Natural killer cell (primary cell): ENCODE measurements at regions not wholly inside any gene's neighbourhood (a gene's known extent, or its start where the extent isn't known, plus 50 kb on each side); places are given as distances from the start of the nearest gene placed in this dataset.
A peak's percentile ranks its signal among the peaks of the same experiment; 100 is the strongest.

Source experiments
- ATAC-seq, 3 donors: fragments of 150-1000 bp in 2 of 3; fragments of 200-7000 bp in 1 of 3; cut with Tn5 transposase; 1 replicate in 1 of 3; 2 replicates in 2 of 3; pipeline ENCODE4 v1.10.0; 2021; ENCODE audit warnings: mild to moderate bottlenecking in 2 of 3, moderate library complexity in 2 of 3
- DNase-seq, 2 donors: peaks; one replicate each; pipeline versions ENCODE4 v3.0.0 to v3.0.0-alpha.2; 2013 to 2021; ENCODE audit warnings: mixed read lengths in 1 of 2
- H3K27ac ChIP-seq: one replicate; pipeline ENCODE4 v1.5.1; 2013; ENCODE audit warnings: mild to moderate bottlenecking, low read length
- H3K27me3 ChIP-seq: one replicate; pipeline ENCODE4 v1.6.1; 2013; ENCODE audit warnings: low read length; ENCODE audit not compliant: control insufficient read depth, insufficient read depth
- H3K36me3 ChIP-seq: one replicate; pipeline ENCODE4 v1.6.1; 2013; ENCODE audit warnings: low read length; ENCODE audit not compliant: control insufficient read depth, insufficient read depth
- H3K4me1 ChIP-seq: one replicate; pipeline ENCODE4 v1.6.1; 2013; ENCODE audit warnings: low read length; ENCODE audit not compliant: control insufficient read depth, insufficient read depth
- H3K4me3 ChIP-seq: one replicate; pipeline ENCODE4 v1.5.1; 2013; ENCODE audit warnings: low read length
- H3K9me3 ChIP-seq: one replicate; pipeline ENCODE4 v1.6.1; 2013; ENCODE audit warnings: low read length; ENCODE audit not compliant: control insufficient read depth, insufficient read depth
- H3K27ac Mint-ChIP-seq, 2 donors: one replicate each; pipeline ENCODE4 v1.8.0; 2022; ENCODE audit warnings: mild to moderate bottlenecking in 2 of 2, mixed read lengths in 2 of 2, moderate library complexity in 1 of 2
- H3K27me3 Mint-ChIP-seq, 2 donors: one replicate each; pipeline ENCODE4 v1.8.0; 2022; ENCODE audit warnings: low read depth in 2 of 2, mixed read lengths in 2 of 2
- H3K36me3 Mint-ChIP-seq: one replicate; pipeline ENCODE4 v1.8.0; 2022; ENCODE audit warnings: mixed read lengths
- H3K4me1 Mint-ChIP-seq, 2 donors: one replicate each; pipeline ENCODE4 v1.8.0; 2022; ENCODE audit warnings: mixed read lengths in 2 of 2
- H3K4me3 Mint-ChIP-seq: one replicate; pipeline ENCODE4 v1.8.0; 2022; ENCODE audit warnings: mild to moderate bottlenecking, moderate library complexity, mixed read lengths
- H3K9me3 Mint-ChIP-seq, 2 donors: one replicate each; pipeline ENCODE4 v1.8.0; 2022; ENCODE audit warnings: mixed read lengths in 2 of 2
- CTCF ChIP-seq: fragments of 200-600 bp; IDR thresholded peaks from one replicate; pipeline ENCODE4 v1.8.0; 2022; ENCODE audit warnings: antibody characterized with exemption
- WGBS: methylation state at CpG from one replicate; pipeline ENCODE4 v1.1.7; 2013; ENCODE audit warnings: missing lambda C conversion rate; ENCODE audit not compliant: insufficient coverage; 5-methylcytosine and 5-hydroxymethylcytosine counted together
- intact Hi-C: fragments of 100-400 bp; cut with micrococcal nuclease; formaldehyde crosslinking; loops from one replicate; pipeline ENCODE4 v1.14.2; 2022

DNA sequence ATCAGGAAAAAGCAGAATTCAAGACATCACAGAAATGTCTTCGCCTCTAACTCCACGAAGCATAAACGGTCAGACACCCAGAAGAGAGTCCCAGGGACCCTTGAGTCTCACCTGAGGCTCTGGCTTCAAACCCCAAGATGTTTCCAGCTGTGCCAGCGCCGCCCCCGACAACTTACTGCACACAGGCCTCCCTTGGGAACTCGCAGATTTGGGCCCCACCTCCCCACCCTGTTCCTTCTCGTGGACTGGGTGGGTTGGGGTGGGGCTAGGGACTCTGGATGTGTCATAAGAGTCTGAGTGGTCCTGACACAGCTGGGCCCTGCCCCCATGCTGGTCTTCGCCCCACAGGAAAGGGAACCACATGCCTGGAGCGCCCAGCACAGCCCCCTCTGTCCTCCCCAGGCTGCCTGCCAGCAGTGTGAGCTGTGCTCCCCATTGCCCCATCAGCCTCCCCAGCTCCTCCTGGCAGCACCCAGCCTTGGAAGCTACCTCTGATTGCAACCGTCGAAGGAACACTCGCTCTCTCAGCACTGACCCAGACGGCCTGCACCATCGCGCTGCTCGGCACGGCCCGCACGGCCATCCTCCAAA, 147.5 kb downstream of the CRYBB2 start:
- WGBS = 89% methylated on average over 16 of the region's 20 CpGs

GRCh38 chr22:25367756-25368155, 148.3 kb downstream of the CRYBB2 start:
- Mint-ChIP-seq H3K27me3 (no peaks in the 10 kb centered on the region), H3K27ac (peak overlapping the region; percentile 44 to 50), H3K9me3 (no peaks in the 10 kb centered on the region), H3K4me3 (no peak overlapping the region), H3K36me3 (no peaks in the 10 kb centered on the region), H3K4me1 (peaks cover 24 to 44% of the 10 kb centered on the region in 2 donors)
- TF ChIP-seq CTCF = no peak
- H3K4me1 ChIP-seq = no peaks in the 10 kb centered on the region
- H3K27me3 ChIP-seq = no peaks in the 10 kb centered on the region
- intact Hi-C loops = no loop called here
- no peak for DNase-seq
- no peaks in the 10 kb centered on the region for H3K9me3 ChIP-seq
- H3K36me3 ChIP-seq = no peaks in the 10 kb centered on the region
- no peak overlapping the region for H3K4me3 ChIP-seq
- no peak for ATAC-seq
- 95% methylated on average over 18 of the region's 18 CpGs for WGBS
- H3K27ac ChIP-seq = no peak overlapping the region

More for the DNA sequence above, 147.5 kb downstream of the CRYBB2 start:
- Histone ChIP-seq H3K36me3 (no peaks in the 10 kb centered on the region), H3K4me1 (peaks cover 5% of the 10 kb centered on the region), H3K27ac (no peak overlapping the region), H3K27me3 (no peaks in the 10 kb centered on the region), H3K4me3 (no peak overlapping the region), H3K9me3 (no peaks in the 10 kb centered on the region)
- no peaks in the 10 kb centered on the region for H3K27me3 Mint-ChIP-seq
- peak overlapping the region in 1 of 2 donors; percentile 44 for H3K27ac Mint-ChIP-seq
- TF ChIP-seq CTCF = no peak
- intact Hi-C loops = no loop called here
- H3K9me3 Mint-ChIP-seq = no peaks in the 10 kb centered on the region
- no peak for ATAC-seq
- no peak overlapping the region for H3K4me3 Mint-ChIP-seq
- no peak for DNase-seq
- peaks cover 31 to 52% of the 10 kb centered on the region in 2 donors for H3K4me1 Mint-ChIP-seq
- H3K36me3 Mint-ChIP-seq = no peaks in the 10 kb centered on the region

DNA sequence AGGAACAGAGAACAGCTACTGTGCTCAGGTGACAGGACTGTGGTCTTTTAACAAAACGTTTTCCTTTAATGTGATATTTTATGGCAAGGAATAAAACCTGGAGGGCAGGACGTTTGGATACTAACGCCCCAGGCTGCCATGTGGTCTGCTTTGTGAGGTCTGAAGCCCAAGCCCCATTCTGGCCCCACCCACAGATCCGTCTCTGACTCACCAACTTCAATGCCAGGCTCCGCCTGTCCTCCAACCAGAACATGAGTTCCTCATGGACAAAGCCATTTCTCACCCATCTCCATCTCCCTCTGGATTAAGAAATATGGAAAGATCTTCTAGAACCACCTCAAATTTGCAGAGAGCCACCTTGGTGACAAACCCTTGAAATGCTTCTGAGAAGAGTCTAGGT, 148.8 kb downstream of the CRYBB2 start:
- intact Hi-C loops = no loop called here
- Histone ChIP-seq H3K9me3 (no peaks in the 10 kb centered on the region), H3K36me3 (peaks cover 4% of the 10 kb centered on the region), H3K27me3 (no peaks in the 10 kb centered on the region), H3K4me3 (no peak overlapping the region), H3K27ac (no peak overlapping the region), H3K4me1 (no peaks in the 10 kb centered on the region)
- Mint-ChIP-seq H3K27me3 (no peaks in the 10 kb centered on the region), H3K27ac (peak overlapping the region in 1 of 2 donors; percentile 44), H3K9me3 (no peaks in the 10 kb centered on the region), H3K4me1 (peaks cover 24 to 40% of the 10 kb centered on the region in 2 donors), H3K36me3 (no peaks in the 10 kb centered on the region), H3K4me3 (no peak overlapping the region)
- no peak for DNase-seq
- TF ChIP-seq CTCF = no peak
- WGBS = 75% methylated on average over 5 of the region's 5 CpGs
- ATAC-seq = no peak

DNA sequence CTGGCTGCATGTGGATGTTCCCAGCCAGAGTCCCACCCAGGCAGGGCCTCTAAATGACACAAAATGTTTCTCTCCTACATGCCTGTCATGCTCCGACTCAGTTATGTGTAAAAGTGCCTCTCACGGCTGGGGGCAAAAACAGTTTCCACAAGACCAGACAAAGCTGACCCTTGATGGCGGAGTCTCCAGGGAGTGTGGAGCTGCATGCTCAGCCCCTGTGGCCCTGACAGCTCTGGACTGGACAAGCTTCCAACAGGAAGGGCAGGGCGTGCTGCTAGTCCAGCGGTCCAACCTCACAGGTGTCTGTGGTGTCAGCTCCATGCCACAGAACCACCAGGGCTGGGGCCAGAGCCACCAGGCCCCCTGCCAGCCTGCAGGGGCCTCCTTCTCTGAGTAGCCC, 149.6 kb downstream of the CRYBB2 start:
- 90% methylated on average over 5 of the region's 5 CpGs for WGBS
- H3K4me1 Mint-ChIP-seq = peaks cover 24 to 38% of the 10 kb centered on the region in 2 donors
- no peak overlapping the region for H3K4me3 Mint-ChIP-seq
- no peaks in the 10 kb centered on the region for H3K27me3 Mint-ChIP-seq
- Histone ChIP-seq H3K27me3 (no peaks in the 10 kb centered on the region), H3K4me1 (no peaks in the 10 kb centered on the region), H3K27ac (no peak overlapping the region), H3K9me3 (no peaks in the 10 kb centered on the region), H3K36me3 (peaks cover 4% of the 10 kb centered on the region), H3K4me3 (no peak overlapping the region)
- ATAC-seq (no peak), DNase-seq (no peak)
- no peak overlapping the region for H3K27ac Mint-ChIP-seq
- no peaks in the 10 kb centered on the region for H3K36me3 Mint-ChIP-seq
- TF ChIP-seq CTCF = no peak
- intact Hi-C loops = no loop called here
- H3K9me3 Mint-ChIP-seq = no peaks in the 10 kb centered on the region
